GM19043 (cell line): ENCODE measurements at regions not wholly inside any gene's neighbourhood (a gene's known extent, or its start where the extent isn't known, plus 50 kb on each side); places are given as distances from the start of the nearest gene placed in this dataset.
"Not testable (repeated sequence)": the region's sequence is repeated elsewhere in the genome, so short reads cannot be mapped to it uniquely, and the experiment has no call there.

Experiments used
- ATAC-seq: cut with Tn5 transposase; IDR thresholded peaks from one replicate; pipeline ENCODE4 v1.9.1; 2021; ENCODE audit warnings: low read depth; ENCODE audit not compliant: unreplicated experiment

DNA sequence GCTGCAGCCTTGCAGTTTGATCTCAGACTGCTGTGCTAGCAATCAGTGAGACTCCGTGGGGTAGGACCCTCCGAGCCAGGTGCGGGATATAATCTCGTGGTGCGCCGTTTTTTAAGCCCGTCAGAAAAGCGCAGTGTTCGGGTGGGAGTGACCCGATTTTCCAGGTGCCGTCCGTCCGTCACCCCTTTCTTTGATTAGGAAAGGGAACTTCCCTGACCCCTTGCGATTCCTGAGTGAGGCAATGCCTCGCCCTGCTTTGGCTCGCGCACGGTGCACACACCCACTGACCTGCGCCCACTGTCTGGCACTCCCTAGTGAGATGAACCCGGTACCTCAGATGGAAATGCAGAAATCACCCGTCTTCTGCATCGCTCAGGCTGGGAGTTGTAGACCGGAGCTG is 203.2 kb downstream of the SNCAIP start:
- ATAC-seq = not testable (repeated sequence)

DNA sequence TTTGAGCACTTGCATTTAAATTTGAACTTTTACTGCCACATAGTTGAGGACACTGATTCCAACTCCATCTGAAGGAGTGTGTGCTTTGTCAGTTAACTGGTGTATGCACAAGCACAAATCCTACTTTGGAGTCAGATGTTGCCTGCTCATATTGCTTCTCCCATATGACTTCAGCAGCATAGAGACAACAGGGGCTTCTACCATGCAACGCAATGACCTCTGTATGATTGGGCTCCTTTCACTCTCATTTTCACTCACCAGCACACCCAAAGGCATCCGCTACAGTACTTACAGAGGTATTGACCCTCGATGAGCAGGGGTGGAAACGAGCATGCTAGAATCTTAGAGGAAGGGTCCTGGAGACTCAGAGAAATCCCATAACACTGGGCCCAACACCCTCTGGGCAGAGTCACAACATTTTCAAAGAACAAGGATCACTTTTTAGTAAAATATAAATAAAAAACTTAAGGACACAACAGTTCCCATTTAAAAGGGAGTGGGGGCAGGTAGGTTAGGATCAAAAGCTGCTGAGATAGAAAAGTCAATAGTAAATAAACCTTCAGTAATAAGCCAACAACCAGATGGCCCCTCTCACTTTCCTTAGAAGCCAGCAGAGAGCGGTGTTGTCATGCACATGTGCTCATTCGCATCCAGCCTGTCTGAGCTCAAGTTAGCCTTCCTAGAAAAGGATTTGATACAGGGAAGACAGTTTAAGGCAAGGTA is 203.8 kb downstream of the SNCAIP start:
- peak; percentile 89 for ATAC-seq

DNA sequence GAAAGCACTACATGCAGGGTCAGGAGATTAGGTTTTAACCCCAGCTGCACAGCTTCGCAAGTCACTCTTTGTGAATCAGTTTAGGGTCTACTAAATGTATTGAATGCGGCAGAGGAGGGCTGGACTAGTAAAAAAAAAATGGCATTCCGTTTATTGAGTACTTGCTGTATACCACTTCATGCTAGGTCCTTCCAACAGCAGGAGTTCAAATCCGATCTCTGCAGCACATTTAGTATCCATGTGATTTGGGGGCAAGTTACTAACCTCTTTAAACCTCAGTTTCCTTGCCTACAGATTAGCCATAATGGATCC is 204.4 kb downstream of the SNCAIP start:
- no peak for ATAC-seq

DNA sequence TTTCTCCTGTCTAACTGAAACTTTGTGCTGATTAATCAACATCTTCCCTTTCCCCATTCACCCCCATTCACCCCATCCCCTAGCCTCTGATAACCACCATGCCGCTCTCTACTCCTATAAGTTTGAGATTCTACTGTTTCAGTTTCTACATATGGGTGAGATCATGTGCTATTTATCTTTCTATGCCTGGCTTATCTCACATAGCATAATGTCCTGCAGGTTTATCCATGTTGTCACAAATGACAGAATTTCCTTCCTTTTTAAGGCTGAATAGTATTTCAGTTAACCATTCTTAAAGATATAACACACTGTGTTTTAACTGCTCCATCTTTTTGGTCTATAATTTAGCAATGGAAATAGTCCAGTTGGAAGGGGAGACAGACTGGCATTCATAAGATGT is 205.1 kb downstream of the SNCAIP start:
- no peak for ATAC-seq

DNA sequence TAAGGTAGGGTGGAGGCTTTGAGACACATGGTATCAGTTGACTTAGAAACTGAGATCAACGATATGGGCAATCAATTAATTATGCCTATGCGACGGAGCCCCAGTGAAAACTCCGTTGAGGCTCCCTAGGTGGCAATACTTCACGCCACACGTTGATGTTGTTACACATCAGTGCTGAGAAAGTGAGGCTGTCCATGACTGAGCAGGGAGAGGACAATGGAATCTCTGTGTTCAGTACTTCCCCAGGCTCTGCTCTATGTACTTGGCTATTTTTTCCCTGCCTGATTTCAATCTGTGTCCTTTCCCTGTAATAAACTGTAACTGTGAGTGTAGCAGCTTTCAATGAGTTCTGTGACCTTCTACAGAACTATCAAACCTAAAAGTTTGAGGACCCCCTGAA is 211.7 kb downstream of the SNCAIP start:
- ATAC-seq = no peak

DNA sequence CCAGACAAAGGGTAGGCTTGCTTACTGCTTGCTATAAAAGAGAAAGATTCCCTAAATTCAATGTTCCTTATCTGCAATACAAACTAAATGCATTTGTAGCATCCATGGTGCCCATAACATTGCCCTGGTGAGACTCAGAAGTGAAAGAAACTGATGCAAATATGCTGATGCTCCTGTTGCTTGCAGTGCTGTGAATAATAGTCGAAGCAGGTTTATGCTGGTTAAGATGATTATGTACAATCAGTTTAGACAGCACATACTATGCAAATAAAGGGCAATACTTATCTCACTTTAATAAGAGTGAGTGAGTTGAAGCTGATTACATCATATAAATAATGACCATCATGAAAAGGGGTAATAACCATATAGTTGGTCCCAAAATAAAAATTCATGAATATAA is 215.5 kb downstream of the SNCAIP start:
- no peak for ATAC-seq

DNA sequence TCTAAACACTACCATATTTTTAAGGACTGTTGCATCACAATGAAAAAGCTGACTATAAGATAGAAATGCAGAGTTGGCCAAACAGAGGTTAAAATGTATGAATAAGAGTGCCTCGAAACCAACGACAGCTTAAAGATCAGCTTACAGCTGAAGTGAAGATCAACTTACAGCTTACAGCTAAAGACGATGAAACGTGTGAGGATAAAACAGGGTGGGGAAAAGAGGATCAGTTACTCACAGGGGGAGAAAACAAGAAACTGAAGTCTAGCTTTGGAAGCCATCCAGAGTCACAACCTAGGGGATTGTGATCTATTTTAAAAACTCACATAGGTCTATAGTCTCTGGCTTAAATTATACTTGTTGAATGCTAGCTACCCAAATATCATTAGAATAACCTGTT is 220.0 kb downstream of the SNCAIP start:
- no peak for ATAC-seq

DNA sequence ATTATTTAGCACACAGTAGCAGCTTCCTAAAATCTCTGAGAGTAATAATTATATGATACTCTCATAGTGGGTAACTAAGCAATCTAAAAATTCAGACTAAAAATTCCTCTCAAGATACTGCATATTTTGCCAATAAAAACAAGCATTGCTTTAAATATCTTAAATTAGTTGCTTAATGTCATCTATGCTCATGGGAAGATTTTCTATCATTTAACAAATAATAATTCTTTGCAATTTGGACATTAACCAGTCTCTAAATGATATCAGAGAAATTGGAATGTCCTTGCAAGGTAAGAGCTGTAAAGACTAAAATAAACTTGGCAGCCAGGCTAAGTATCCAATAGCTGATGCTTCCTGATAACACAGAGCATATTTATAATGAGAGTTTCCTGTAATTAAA is 221.8 kb downstream of the SNCAIP start:
- no peak for ATAC-seq

DNA sequence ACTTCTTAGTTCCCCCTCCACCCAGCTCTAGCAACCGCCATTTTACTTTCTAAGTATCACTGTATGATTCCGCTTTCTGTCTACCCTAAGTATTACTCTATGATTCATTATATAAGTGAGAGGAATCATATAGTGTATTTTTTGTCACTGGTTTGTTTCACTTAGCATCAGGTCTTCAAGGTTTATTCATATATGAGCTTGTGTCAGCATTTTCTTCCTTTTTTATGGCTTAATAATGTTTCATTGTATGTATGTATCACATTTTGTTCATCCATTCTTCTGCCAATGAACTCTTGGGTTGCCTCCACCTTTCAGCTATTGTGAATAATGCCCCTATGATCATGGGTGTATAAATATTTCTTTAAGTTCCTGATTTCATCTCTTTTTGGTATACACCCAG is 222.8 kb downstream of the SNCAIP start:
- ATAC-seq = no peak

DNA sequence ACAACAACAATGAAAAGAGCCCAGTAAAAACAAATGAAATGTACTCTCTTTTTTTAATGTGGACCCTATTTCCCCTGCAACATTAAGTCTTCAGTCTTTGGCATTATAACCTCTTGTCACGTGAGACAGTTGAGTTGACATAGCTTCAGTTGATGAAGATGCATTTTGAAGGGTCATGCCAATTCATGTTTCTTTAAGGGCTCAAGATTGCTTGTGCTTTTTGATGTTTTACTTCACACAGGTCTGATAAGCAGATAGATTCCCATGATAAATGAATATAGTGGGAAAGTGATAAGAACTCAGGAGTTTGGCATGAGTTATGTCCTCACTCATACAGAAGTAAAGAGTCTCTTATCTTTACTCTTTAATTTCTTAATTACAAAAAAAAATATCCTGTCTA is 229.4 kb downstream of the SNCAIP start:
- no peak for ATAC-seq

DNA sequence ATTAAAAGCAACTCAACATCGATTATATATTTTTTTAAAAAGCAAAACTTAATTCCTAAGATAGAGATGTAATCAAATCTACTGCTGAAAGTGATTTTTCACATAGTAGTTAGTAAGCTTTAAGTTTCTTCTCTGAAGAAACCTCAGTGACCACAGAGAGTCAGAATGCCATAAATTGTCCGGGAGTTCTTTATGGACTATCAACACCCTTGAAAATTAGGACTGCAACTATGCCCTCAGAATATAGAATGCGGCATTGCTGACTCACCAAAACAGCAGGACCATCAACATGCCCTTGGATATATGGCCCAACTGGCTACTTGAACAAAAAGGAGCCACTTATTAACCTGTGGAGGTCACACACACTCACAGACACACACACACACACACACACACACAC is 228.9 kb upstream of the SNX2 start:
- ATAC-seq = no peak

DNA sequence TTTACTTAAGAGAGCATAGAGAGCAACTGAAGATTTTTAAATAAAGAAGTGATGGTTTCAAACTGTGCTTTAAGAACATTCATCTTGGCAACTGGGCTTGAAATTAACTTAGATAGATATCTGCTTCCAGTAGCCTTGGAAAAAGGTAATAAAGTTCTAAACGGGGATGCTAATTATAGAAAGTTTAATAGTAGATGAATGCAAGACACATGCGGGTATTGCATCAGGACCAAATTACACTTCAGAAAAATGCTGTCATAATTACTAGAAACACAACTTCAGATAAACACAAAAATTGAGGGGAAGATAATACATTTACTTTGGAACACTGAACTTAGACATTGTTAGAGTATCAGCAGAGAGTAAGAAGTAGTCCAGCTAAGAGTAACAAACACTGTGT is 227.7 kb upstream of the SNX2 start:
- no peak for ATAC-seq

DNA sequence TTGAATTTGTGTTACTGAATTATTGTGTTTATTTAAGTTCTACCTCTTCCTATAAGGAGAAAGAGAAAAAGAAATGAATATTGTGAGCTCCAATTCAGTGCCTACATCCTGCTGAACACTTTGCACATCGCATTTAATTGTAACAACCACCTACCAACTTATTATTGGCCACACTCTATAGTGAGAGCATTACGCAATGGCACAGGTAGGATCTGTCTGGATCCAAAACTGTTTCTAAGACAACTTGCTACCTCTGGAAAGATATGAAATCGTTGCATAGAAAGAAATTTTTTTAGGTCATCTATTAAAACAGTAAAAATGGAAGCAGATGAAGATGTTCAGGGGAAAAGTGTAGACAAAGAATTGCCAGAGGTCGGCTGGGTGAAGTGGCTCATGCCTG is 227.2 kb upstream of the SNX2 start:
- no peak for ATAC-seq

DNA sequence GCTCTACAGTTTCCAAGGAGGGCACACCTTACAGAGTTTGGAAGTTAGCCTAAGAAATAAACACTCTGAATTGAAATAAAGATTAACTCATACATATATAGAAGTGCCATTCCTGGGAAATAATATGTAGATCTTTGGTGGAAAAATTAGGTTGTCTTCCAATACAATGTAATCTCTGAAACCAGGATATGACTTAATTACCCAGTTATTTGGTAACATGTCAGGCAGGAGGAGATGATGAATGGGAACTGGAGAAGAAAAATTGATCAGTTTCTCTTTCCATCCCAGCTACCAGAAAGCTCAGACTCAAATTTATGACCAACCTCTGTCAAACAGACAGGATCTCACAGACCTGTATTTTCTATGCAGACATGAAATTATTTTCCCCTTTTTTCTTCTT is 215.2 kb upstream of the SNX2 start:
- ATAC-seq = no peak

DNA sequence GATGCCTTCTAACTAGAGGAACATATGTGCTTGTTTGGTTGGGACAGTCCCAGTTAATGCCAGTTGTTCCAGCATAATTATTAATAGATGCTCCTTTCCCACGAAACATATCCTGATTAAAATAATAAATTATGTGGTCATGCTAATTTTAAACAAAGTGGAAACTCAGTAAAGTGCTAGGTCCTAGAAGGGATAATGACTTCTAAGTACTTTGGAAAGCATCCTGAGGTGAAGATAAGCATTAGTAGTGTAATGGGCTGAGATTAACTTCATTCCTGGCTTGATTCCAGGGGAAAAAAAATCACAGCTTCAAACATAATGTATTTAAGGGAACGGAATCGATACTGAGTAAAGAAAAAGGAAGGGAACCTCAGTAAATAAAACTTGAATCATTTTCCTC is 213.7 kb upstream of the SNX2 start:
- ATAC-seq = no peak

DNA sequence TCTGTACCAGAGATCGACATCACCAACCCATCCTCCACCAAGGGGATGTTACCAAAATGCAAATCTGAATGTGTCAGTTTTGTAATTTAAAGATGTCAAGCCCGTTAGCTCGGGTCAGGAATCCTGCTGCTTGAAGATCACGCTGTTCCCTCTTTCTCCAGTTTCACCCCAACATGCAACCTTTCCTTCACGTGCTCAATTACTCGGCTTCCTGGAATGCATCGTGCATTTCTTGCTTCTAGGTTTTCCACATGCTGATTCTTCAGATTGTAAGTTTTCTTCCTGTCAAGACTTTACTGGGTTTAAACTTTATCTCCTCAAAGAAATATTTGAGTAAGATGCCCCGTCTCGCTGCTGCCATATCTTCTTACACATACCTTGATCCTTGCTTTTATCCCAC is 209.5 kb upstream of the SNX2 start:
- ATAC-seq = no peak

DNA sequence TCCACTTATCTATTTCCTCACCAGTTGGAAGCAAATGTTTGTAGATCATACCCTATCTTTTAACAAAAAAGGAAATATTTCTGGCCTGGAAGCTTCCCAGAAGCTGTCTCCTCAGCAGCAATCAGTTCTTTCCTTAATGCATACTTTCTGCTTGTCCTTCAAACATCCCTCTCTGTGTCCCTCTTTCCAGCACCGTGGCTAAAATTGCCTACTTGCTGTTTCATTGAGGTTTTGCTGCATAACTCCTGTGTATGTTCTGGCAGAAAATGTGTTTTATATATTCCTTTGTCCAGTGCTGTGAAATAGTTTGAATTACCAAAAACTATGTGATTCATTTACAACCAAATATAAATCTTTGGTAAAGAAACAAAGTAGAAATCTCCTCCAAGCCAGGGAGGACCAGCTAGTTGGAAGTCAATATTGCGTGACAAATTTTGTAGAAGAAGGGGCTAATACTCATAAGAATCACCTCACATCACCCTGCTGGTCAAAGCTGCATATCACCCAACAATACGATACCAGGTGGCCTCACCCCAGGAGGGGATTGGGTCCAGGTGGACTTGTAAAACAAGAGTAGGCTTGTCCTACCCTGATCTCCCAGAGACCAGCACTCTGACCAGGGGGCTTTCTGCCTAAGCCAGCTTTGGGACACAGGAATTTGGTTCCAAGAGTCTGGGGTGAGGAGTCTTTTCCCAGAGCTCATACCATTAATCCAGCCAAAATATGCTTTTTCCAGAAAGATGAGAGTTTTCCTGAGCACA is 198.4 kb upstream of the SNX2 start:
- no peak for ATAC-seq

DNA sequence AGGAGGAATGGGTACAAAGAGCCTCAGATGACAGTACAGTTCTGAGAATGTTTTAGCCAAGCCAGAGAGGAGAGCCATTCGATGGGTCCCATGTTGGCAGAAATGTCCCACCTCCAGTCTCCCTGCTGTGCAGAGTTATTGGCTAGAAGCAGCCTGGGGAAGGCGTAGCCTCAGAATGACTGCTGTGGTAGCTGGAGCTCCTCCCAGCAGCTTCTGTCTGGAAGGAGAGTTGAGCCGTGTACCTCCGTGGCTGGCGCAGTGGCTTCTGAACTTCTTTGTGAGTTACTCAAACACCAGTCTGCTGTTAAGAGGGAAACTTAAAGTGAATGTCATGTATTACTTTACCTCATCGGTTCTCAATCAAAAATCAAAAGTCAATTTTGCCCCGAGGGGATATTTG is 193.3 kb upstream of the SNX2 start:
- ATAC-seq = no peak

DNA sequence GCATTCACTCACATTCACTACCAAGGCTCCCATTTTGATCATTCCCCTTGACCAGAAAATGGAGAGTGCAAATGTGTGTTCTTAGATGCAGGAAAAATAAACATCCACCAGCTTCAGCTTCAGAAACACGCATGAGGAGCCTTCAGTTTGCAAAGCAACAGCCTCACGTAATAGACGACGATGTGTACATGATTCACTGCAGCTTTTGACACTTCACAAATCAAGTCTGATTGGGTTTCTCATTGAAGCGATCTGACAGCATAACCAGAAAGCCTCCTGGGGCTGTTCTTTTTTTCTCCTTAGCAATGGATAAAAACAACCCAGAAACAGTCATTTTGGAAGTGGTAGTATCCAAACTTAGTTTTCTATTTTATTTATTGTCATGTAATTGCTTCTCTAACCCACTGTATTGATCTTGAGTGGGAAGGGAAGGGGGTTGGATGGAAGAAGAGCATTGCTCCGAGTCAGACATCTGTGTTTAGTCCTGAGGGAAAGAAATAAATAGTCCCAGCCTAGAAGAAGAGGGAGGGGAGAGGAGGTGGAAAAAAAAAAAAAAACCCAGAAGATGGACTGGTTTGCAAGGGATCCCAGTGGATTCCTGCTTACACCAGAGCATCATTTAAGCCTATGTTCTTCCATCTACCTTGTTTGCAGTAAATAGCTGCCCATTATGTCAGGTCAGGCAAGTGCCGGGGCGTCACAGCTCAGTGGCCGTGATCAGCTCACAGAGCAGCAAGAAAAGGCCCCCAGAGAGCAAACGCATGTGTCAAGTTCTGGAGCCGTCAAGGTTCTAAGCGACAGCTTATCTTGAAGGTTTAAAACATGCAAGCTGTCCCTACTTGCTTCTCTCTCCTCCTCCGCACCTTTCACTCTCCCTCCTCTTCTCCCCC is 190.2 kb upstream of the SNX2 start:
- ATAC-seq = no peak

DNA sequence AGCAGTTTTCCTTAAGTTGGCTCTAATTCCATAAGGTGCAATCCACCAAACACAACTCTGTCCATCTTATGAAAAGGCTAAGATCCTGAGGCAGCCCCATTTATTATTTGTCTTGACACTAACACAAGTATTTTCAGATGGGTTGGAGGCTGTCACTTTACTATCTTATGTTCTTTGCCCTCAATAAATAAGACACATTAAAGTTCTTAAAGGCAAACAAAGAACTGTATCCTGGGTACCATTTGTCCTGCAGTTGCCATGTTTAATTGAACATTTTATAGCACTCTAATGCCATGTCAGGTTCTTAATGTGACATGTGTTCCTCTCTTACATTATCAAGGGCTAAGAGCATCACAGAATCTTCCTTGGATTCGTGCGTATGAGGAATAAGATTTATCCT is 189.5 kb upstream of the SNX2 start:
- ATAC-seq = no peak

DNA sequence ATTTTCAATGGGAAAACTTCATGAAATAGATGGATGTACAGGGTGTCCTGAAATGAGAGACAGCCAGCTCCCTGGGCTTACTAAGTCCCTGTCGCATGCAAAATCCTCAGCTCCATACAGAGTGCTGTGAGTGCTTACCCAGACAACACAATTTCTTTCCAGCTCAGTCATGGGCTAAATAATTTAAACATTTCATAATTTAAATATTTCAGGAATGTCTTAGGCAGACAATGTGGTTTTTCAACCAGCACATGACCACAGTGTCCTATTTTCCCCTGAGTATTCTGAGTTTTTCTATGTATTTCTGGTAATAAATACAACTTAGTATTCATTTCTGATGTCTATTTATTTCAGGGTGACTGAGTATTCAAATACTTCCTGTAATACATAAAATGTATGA is 188.5 kb upstream of the SNX2 start:
- no peak for ATAC-seq

DNA sequence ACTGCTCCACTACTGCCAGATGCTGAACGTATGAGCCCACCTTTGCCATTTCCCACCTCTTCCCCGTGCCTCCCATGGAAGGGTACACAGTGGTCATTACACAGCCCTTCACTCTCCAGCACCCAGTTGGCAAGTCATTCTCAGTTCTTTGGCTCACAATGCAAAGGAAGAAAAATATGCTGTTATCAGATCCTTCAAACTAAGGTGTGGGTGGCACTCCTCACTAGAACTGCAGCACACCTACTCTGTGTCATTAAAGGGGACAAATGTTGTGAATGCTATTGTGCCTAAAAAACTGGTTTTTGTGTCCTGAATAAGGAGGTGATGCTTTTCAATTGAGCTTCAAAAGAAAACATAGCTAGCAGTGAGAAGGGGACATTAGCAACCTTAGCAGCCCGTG is 183.1 kb upstream of the SNX2 start:
- no peak for ATAC-seq
